Ishikawa (cell line): ENCODE measurements at regions not wholly inside any gene's neighbourhood (a gene's known extent, or its start where the extent isn't known, plus 50 kb on each side); places are given as distances from the start of the nearest gene placed in this dataset.

Source experiments
- CEBPB ChIP-seq: IDR thresholded peaks from 2 replicates; pipeline ENCODE4 v1.6.1; 2012
- CREB1 ChIP-seq: IDR thresholded peaks from 2 replicates; pipeline ENCODE4 v1.6.1; 2012; ENCODE audit warnings: low read depth
- EGR1 ChIP-seq: IDR thresholded peaks from 2 replicates; pipeline ENCODE4 v1.6.1; 2012
- EP300 ChIP-seq: IDR thresholded peaks from 2 replicates; pipeline ENCODE4 v1.6.1; 2012; ENCODE audit warnings: borderline replicate concordance
- FOXM1 ChIP-seq: IDR thresholded peaks from 2 replicates; pipeline ENCODE4 v1.6.1; 2012; ENCODE audit warnings: low read depth, borderline replicate concordance
- MAX ChIP-seq: IDR thresholded peaks from 2 replicates; pipeline ENCODE4 v1.6.1; 2012
- NFIC ChIP-seq: IDR thresholded peaks from 2 replicates; pipeline ENCODE4 v1.6.1; 2012
- RAD21 ChIP-seq: IDR thresholded peaks from 2 replicates; pipeline ENCODE4 v1.6.1; 2012; ENCODE audit warnings: low read depth
- REST ChIP-seq: IDR thresholded peaks from 2 replicates; pipeline ENCODE4 v1.6.1; 2012; ENCODE audit warnings: low read depth, mild to moderate bottlenecking
- TAF1 ChIP-seq: IDR thresholded peaks from 2 replicates; pipeline ENCODE4 v1.6.1; 2012; ENCODE audit warnings: low read depth, mild to moderate bottlenecking
- TCF12 ChIP-seq: IDR thresholded peaks from 2 replicates; pipeline ENCODE4 v1.6.1; 2012; ENCODE audit warnings: low read depth
- TEAD4 ChIP-seq: IDR thresholded peaks from 2 replicates; pipeline ENCODE4 v1.6.1; 2012
- USF1 ChIP-seq: IDR thresholded peaks from 2 replicates; pipeline ENCODE4 v1.6.1; 2012
- YY1 ChIP-seq: IDR thresholded peaks from 2 replicates; pipeline ENCODE4 v1.6.1; 2012; ENCODE audit warnings: low read depth
- ZBTB7A ChIP-seq: IDR thresholded peaks from 2 replicates; pipeline ENCODE4 v1.6.1; 2012; ENCODE audit warnings: low read depth

- TF ChIP-seq EP300 (no peak), FOXM1 (no peak), USF1 (no peak), EGR1 (no peak), CREB1 (no peak), YY1 (no peak), REST (no peak), TEAD4 (no peak), TCF12 (no peak), RAD21 (no peak), CEBPB (no peak), MAX (no peak), ZBTB7A (no peak), TAF1 (no peak)
Observed at GRCh38 chr13:73450583-73450982, 391.8 kb downstream of the KLF5 start.

- no peak for TF ChIP-seq NFIC
- no peak for TF ChIP-seq ZBTB7A
- TF ChIP-seq FOXM1 = no peak
- no peak for TF ChIP-seq REST
- no peak for TF ChIP-seq USF1
- TF ChIP-seq MAX = no peak
- no peak for TF ChIP-seq YY1
- no peak for TF ChIP-seq TAF1
- TF ChIP-seq EP300 = no peak
- TF ChIP-seq EGR1 = no peak
Observed at GRCh38 chr13:73449252-73449651, 390.4 kb downstream of the KLF5 start.

GRCh38 chr13:73440296-73440895, 381.6 kb downstream of the KLF5 start:
- 0 out of 2 replicates have a peak, but pooled peaks have one; percentile 4 for TF ChIP-seq USF1
- TF ChIP-seq EGR1 = no peak

GRCh38 chr13:73433890-73434289, 375.1 kb downstream of the KLF5 start:
- no peak for TF ChIP-seq YY1
- no peak for TF ChIP-seq ZBTB7A
- no peak for TF ChIP-seq USF1
- no peak for TF ChIP-seq FOXM1
- TF ChIP-seq RAD21 = no peak
- no peak for TF ChIP-seq CREB1
- TF ChIP-seq MAX = no peak
- TF ChIP-seq TEAD4 = no peak
- TF ChIP-seq TAF1 = no peak
- no peak for TF ChIP-seq NFIC
- no peak for TF ChIP-seq EP300
- TF ChIP-seq EGR1 = no peak
- no peak for TF ChIP-seq TCF12
- no peak for TF ChIP-seq REST
- TF ChIP-seq CEBPB = no peak
